ENCODE measurements at regions not wholly inside any gene's neighbourhood (a gene's known extent, or its start where the extent isn't known, plus 50 kb on each side); places are given as distances from the start of the nearest gene placed in this dataset.

- TF ChIP-seq POLR2A (IDR thresholded peaks at IDR 0.05) (no peak), CTCF (IDR thresholded peaks at IDR 0.05) (no peak), EP300 (IDR thresholded peaks at IDR 0.05) (no peak)
These were observed 1131.4 kb downstream of the XPNPEP1 start for GRCh38 chr10:108791794-108792474.

Data from ovary (tissue), 3 donors.